ENCODE measurements at regions not wholly inside any gene's neighbourhood (a gene's known extent, or its start where the extent isn't known, plus 50 kb on each side); places are given as distances from the start of the nearest gene placed in this dataset.

DNA sequence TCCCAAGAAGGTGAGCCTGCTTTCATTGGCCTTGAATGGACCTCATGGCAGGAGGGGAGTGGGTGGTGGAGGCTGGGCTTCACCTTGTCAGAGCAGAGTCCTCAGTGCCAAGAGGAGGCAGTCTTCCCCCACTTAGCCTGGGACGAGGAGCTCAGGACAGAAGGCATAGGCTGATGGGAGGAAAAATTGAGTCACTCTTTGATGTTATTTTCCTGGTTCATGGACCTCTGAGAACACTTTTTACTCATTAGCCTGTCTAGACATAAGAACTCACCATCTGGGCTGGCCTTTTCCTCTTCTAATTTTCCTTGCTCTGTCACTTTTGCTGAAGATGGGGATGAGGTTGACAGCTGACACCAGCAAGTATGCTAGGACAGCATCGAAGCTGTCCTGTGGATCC lies 225.7 kb upstream of the TNP1 start:
- no peaks in the 10 kb centered on the region for H3K36me3 ChIP-seq (replicated peaks in 1 of 2; ENCODE audit: control insufficient read depth in 1 of 2, insufficient read depth in 2 of 2, low read length in 2 of 2)
- H3K9ac ChIP-seq (ENCODE audit: insufficient read depth, low read depth, low read length) = no peak overlapping the region
- CTCF ChIA-PET (ENCODE audit: low intra/inter-chr PET ratio, low total read pairs) = no interaction called here
- BruUV-seq (replicated peaks) = no TSS peak
- in situ Hi-C loops (cut with HindIII; ENCODE audit: extremely low pct_ligation_motif_present, low pct_unique_long_range_greater_than_20kb) = no loop called here
- POLR2A ChIA-PET = no interaction called here
- 0% methylated on average over 2 of the region's 2 CpGs for WGBS (ENCODE audit: low lambda C conversion rate)
- FAIRE-seq (no peak), ATAC-seq (no peak), DNase-seq (ENCODE audit: low spot score) (no peak)
- intact Hi-C loops (cut with micrococcal nuclease; ENCODE audit: unreplicated experiment) = no loop called here
- no peak overlapping the region for H2AFZ ChIP-seq (ENCODE audit: low read length)
- no peaks in the 10 kb centered on the region for H3K79me2 ChIP-seq (ENCODE audit: insufficient read depth, low read length)
- no peaks in the 10 kb centered on the region for H3K9me3 ChIP-seq (ENCODE audit: low read length)
- no peak overlapping the region for H3K4me2 ChIP-seq (ENCODE audit: low read depth, low read length)
- H3K27me3 ChIP-seq (ENCODE audit: control insufficient read depth in 1 of 2, insufficient read depth in 2 of 2, low read length in 2 of 2) = peaks cover 0 to 4% of the 10 kb centered on the region in 2 experiments; a peak in 1 of 5 replicates
- H3K4me1 ChIP-seq (ENCODE audit: insufficient read depth, low read length) = no peaks in the 10 kb centered on the region
- H3K27ac ChIP-seq (ENCODE audit: extremely low read length, insufficient read depth, low read length) = no peak overlapping the region
- H3K4me3 ChIP-seq (replicated peaks in 1 of 3; ENCODE audit: insufficient read depth in 1 of 3, low read depth in 2 of 3, low read length in 3 of 3) = no peak overlapping the region
- H4K20me1 ChIP-seq (ENCODE audit: insufficient read depth, low read length) = no peaks in the 10 kb centered on the region
- TF ChIP-seq MXI1 (IDR thresholded peaks at IDR 0.05; ENCODE audit: borderline replicate concordance, low read depth, low read length) (no peak), ZNF709 (CRISPR knock-in tag; IDR thresholded peaks at IDR 0.05) (no peak), ZNF354B (CRISPR knock-in tag; IDR thresholded peaks at IDR 0.05) (no peak), SCMH1 (CRISPR knock-in tag; IDR thresholded peaks at IDR 0.05; ENCODE audit: borderline replicate concordance) (no peak), ZNF12 (CRISPR knock-in tag; IDR thresholded peaks at IDR 0.05) (no peak), ZBTB38 (CRISPR knock-in tag; IDR thresholded peaks at IDR 0.05) (no peak), HHEX (CRISPR knock-in tag; IDR thresholded peaks at IDR 0.05) (no peak), ZNF746 (CRISPR knock-in tag; IDR thresholded peaks at IDR 0.05) (no peak), PATZ1 (CRISPR knock-in tag; IDR thresholded peaks at IDR 0.05) (no peak), PREB (CRISPR knock-in tag; IDR thresholded peaks at IDR 0.05) (no peak), FOXO1 (CRISPR knock-in tag; IDR thresholded peaks at IDR 0.05) (no peak), POGZ (CRISPR knock-in tag; IDR thresholded peaks at IDR 0.05) (no peak), NFRKB (IDR thresholded peaks at IDR 0.05) (no peak), RXRA (CRISPR knock-in tag; IDR thresholded peaks at IDR 0.05) (no peak)
- TF ChIP-seq, protein P1, sequence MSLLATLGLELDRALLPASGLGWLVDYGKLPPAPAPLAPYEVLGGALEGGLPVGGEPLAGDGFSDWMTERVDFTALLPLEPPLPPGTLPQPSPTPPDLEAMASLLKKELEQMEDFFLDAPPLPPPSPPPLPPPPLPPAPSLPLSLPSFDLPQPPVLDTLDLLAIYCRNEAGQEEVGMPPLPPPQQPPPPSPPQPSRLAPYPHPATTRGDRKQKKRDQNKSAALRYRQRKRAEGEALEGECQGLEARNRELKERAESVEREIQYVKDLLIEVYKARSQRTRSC (CRISPR knock-in tag; IDR thresholded peaks at IDR 0.05; ENCODE audit: low read depth) = no peak
- TF ChIP-seq, protein P2, sequence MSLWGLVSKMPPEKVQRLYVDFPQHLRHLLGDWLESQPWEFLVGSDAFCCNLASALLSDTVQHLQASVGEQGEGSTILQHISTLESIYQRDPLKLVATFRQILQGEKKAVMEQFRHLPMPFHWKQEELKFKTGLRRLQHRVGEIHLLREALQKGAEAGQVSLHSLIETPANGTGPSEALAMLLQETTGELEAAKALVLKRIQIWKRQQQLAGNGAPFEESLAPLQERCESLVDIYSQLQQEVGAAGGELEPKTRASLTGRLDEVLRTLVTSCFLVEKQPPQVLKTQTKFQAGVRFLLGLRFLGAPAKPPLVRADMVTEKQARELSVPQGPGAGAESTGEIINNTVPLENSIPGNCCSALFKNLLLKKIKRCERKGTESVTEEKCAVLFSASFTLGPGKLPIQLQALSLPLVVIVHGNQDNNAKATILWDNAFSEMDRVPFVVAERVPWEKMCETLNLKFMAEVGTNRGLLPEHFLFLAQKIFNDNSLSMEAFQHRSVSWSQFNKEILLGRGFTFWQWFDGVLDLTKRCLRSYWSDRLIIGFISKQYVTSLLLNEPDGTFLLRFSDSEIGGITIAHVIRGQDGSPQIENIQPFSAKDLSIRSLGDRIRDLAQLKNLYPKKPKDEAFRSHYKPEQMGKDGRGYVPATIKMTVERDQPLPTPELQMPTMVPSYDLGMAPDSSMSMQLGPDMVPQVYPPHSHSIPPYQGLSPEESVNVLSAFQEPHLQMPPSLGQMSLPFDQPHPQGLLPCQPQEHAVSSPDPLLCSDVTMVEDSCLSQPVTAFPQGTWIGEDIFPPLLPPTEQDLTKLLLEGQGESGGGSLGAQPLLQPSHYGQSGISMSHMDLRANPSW (CRISPR knock-in tag; IDR thresholded peaks at IDR 0.05; ENCODE audit: borderline replicate concordance) = no peak
- TF ChIP-seq, protein P3, sequence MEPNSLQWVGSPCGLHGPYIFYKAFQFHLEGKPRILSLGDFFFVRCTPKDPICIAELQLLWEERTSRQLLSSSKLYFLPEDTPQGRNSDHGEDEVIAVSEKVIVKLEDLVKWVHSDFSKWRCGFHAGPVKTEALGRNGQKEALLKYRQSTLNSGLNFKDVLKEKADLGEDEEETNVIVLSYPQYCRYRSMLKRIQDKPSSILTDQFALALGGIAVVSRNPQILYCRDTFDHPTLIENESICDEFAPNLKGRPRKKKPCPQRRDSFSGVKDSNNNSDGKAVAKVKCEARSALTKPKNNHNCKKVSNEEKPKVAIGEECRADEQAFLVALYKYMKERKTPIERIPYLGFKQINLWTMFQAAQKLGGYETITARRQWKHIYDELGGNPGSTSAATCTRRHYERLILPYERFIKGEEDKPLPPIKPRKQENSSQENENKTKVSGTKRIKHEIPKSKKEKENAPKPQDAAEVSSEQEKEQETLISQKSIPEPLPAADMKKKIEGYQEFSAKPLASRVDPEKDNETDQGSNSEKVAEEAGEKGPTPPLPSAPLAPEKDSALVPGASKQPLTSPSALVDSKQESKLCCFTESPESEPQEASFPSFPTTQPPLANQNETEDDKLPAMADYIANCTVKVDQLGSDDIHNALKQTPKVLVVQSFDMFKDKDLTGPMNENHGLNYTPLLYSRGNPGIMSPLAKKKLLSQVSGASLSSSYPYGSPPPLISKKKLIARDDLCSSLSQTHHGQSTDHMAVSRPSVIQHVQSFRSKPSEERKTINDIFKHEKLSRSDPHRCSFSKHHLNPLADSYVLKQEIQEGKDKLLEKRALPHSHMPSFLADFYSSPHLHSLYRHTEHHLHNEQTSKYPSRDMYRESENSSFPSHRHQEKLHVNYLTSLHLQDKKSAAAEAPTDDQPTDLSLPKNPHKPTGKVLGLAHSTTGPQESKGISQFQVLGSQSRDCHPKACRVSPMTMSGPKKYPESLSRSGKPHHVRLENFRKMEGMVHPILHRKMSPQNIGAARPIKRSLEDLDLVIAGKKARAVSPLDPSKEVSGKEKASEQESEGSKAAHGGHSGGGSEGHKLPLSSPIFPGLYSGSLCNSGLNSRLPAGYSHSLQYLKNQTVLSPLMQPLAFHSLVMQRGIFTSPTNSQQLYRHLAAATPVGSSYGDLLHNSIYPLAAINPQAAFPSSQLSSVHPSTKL (CRISPR knock-in tag; IDR thresholded peaks at IDR 0.05) = no peak
